ENCODE measurements at regions not wholly inside any gene's neighbourhood (a gene's known extent, or its start where the extent isn't known, plus 50 kb on each side); places are given as distances from the start of the nearest gene placed in this dataset.
A peak's percentile ranks its signal among the peaks of the same experiment; 100 is the strongest.

- Mint-ChIP-seq H3K27me3 (ENCODE audit: low read depth, unreplicated experiment) (no peaks in the 10 kb centered on the region), H3K4me3 (ENCODE audit: unreplicated experiment) (no peak overlapping the region), H3K9me3 (ENCODE audit: unreplicated experiment) (no peaks in the 10 kb centered on the region), H3K27ac (ENCODE audit: unreplicated experiment) (no peak overlapping the region), H3K36me3 (ENCODE audit: low read depth, unreplicated experiment) (no peaks in the 10 kb centered on the region), H3K4me1 (ENCODE audit: low read depth, unreplicated experiment) (peaks cover 33% of the 10 kb centered on the region)
- DNase-seq (ENCODE audit: low read depth) (no peak), FAIRE-seq (no peak)
- no peak for TF ChIP-seq CTCF (IDR thresholded peaks at IDR 0.05; ENCODE audit: insufficient read depth, low read depth, low read length)
- no peak for TF ChIP-seq EZH2 (IDR thresholded peaks at IDR 0.05; ENCODE audit: insufficient read depth, low read length)
- no peaks in the 10 kb centered on the region for H3K36me3 ChIP-seq (ENCODE audit: insufficient read depth, low read length)
- H3K4me3 ChIP-seq (ENCODE audit: insufficient read depth, low read depth, low read length) = no peak overlapping the region
- H3K4me1 ChIP-seq (ENCODE audit: insufficient read depth, low read length) = peaks cover 18% of the 10 kb centered on the region
- no peaks in the 10 kb centered on the region for H3K27me3 ChIP-seq (ENCODE audit: insufficient read depth, low read length)
- no peak overlapping the region for H3K9ac ChIP-seq (ENCODE audit: low read length)
- no peaks in the 10 kb centered on the region for H3K79me2 ChIP-seq (ENCODE audit: insufficient read depth, low read length)
- H3K4me2 ChIP-seq (ENCODE audit: low read length) = no peak overlapping the region
- no peak overlapping the region for H3K27ac ChIP-seq (ENCODE audit: low read depth, low read length)
- H2AFZ ChIP-seq (ENCODE audit: low read depth, low read length) = no peak overlapping the region
- no peaks in the 10 kb centered on the region for H3K9me3 ChIP-seq (ENCODE audit: insufficient read depth, low read depth, low read length)
- H4K20me1 ChIP-seq (ENCODE audit: insufficient read depth, low read length) = no peaks in the 10 kb centered on the region
Measured at GRCh38 chr2:181776336-181776735, 96.0 kb upstream of the NEUROD1 start.

- H3K9ac ChIP-seq (ENCODE audit: low read length) = no peak overlapping the region
- H3K36me3 ChIP-seq (ENCODE audit: insufficient read depth, low read length) = no peaks in the 10 kb centered on the region
- TF ChIP-seq EZH2 (IDR thresholded peaks at IDR 0.05; ENCODE audit: insufficient read depth, low read length) (no peak), CTCF (IDR thresholded peaks at IDR 0.05; ENCODE audit: insufficient read depth, low read depth, low read length) (no peak)
- DNase-seq (ENCODE audit: low read depth) (no peak), FAIRE-seq (no peak)
- H3K9me3 ChIP-seq (ENCODE audit: insufficient read depth, low read depth, low read length) = no peaks in the 10 kb centered on the region
- Mint-ChIP-seq H3K9me3 (ENCODE audit: unreplicated experiment) (no peaks in the 10 kb centered on the region), H3K36me3 (ENCODE audit: low read depth, unreplicated experiment) (no peaks in the 10 kb centered on the region), H3K4me3 (ENCODE audit: unreplicated experiment) (no peak overlapping the region), H3K4me1 (ENCODE audit: low read depth, unreplicated experiment) (peaks cover 44% of the 10 kb centered on the region), H3K27me3 (ENCODE audit: low read depth, unreplicated experiment) (no peaks in the 10 kb centered on the region), H3K27ac (ENCODE audit: unreplicated experiment) (peak overlapping the region; percentile 22)
- no peak overlapping the region for H3K4me2 ChIP-seq (ENCODE audit: low read length)
- no peaks in the 10 kb centered on the region for H3K79me2 ChIP-seq (ENCODE audit: insufficient read depth, low read length)
- peaks cover 18% of the 10 kb centered on the region for H3K4me1 ChIP-seq (ENCODE audit: insufficient read depth, low read length)
- H4K20me1 ChIP-seq (ENCODE audit: insufficient read depth, low read length) = no peaks in the 10 kb centered on the region
- H3K27me3 ChIP-seq (ENCODE audit: insufficient read depth, low read length) = no peaks in the 10 kb centered on the region
- H2AFZ ChIP-seq (ENCODE audit: low read depth, low read length) = no peak overlapping the region
- H3K4me3 ChIP-seq (ENCODE audit: insufficient read depth, low read depth, low read length) = no peak overlapping the region
- no peak overlapping the region for H3K27ac ChIP-seq (ENCODE audit: low read depth, low read length)
Measured at GRCh38 chr2:181777734-181778133, 97.4 kb upstream of the NEUROD1 start.

GRCh38 chr2:181778621-181779201 is 98.4 kb upstream of the NEUROD1 start:
- no peak for FAIRE-seq
- no peak overlapping the region for H3K4me3 ChIP-seq (ENCODE audit: insufficient read depth, low read depth, low read length)
- peaks cover 2% of the 10 kb centered on the region for H3K9me3 Mint-ChIP-seq (ENCODE audit: unreplicated experiment)
- no peaks in the 10 kb centered on the region for H3K79me2 ChIP-seq (ENCODE audit: insufficient read depth, low read length)
- H3K27ac ChIP-seq (ENCODE audit: low read depth, low read length) = no peak overlapping the region
- no peak overlapping the region for H3K4me2 ChIP-seq (ENCODE audit: low read length)
- no peaks in the 10 kb centered on the region for H3K9me3 ChIP-seq (ENCODE audit: insufficient read depth, low read depth, low read length)
- peaks cover 54% of the 10 kb centered on the region for H3K4me1 Mint-ChIP-seq (ENCODE audit: low read depth, unreplicated experiment)
- H3K27me3 ChIP-seq (ENCODE audit: insufficient read depth, low read length) = no peaks in the 10 kb centered on the region
- TF ChIP-seq CTCF (IDR thresholded peaks at IDR 0.05; ENCODE audit: insufficient read depth, low read depth, low read length) = no peak
- no peak for TF ChIP-seq EZH2 (IDR thresholded peaks at IDR 0.05; ENCODE audit: insufficient read depth, low read length)
- H3K27ac Mint-ChIP-seq (ENCODE audit: unreplicated experiment) = no peak overlapping the region
- no peaks in the 10 kb centered on the region for H3K27me3 Mint-ChIP-seq (ENCODE audit: low read depth, unreplicated experiment)
- H3K4me1 ChIP-seq (ENCODE audit: insufficient read depth, low read length) = peaks cover 18% of the 10 kb centered on the region
- H3K4me3 Mint-ChIP-seq (ENCODE audit: unreplicated experiment) = no peak overlapping the region
- no peaks in the 10 kb centered on the region for H4K20me1 ChIP-seq (ENCODE audit: insufficient read depth, low read length)
- no peaks in the 10 kb centered on the region for H3K36me3 ChIP-seq (ENCODE audit: insufficient read depth, low read length)
- DNase-seq (ENCODE audit: low read depth) = no peak
- H3K9ac ChIP-seq (ENCODE audit: low read length) = no peak overlapping the region
- H3K36me3 Mint-ChIP-seq (ENCODE audit: low read depth, unreplicated experiment) = no peaks in the 10 kb centered on the region
- H2AFZ ChIP-seq (ENCODE audit: low read depth, low read length) = no peak overlapping the region

Data from astrocyte (in vitro differentiated cells and primary cell).